GM19395 (cell line): ENCODE measurements at regions not wholly inside any gene's neighbourhood (a gene's known extent, or its start where the extent isn't known, plus 50 kb on each side); places are given as distances from the start of the nearest gene placed in this dataset.

Source experiments
- ATAC-seq: cut with Tn5 transposase; IDR thresholded peaks from one replicate; pipeline ENCODE4 v1.9.1; 2021; ENCODE audit warnings: mild to moderate bottlenecking, moderate library complexity; ENCODE audit not compliant: unreplicated experiment

DNA sequence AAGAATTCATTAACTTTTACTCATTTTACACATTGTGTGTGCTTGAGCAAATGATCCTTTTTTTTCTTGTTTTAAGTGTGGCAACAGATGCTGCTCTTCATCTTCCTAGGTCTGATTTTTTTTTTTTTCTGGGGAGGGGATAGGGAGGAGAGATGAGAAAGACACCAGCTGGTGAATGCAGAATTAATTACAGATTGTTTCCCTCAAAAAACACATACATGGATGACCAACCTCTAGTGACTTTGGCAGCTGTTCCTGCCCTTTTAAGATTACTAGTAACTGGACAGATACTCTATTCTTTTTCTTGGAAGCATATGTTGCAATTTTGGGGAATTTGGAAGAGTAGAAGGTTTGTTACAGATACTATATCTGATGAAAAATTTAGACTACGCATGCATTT is 103.6 kb upstream of the MYO16 start:
- no peak for ATAC-seq

GRCh38 chr13:108526286-108526685 is 103.1 kb upstream of the MYO16 start:
- no peak for ATAC-seq

DNA sequence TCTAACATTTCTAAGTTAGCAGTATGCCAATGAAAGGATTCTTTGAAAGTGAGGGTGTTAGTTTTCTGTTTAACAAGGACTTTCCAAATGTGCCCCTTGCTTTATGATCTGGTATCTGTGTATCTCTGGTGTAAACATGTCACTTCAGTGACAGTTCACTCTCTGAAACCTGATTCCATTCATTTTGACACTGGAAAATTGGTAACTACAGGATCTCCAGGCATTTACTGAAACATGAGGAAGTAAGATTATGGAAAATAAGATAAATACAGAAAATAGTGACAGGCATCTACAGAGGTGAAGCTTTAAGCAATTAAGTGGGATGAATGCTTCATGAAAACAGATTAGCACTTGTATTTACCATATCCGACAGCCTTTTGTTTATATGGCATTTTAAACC is 101.6 kb upstream of the MYO16 start:
- ATAC-seq: no peak

DNA sequence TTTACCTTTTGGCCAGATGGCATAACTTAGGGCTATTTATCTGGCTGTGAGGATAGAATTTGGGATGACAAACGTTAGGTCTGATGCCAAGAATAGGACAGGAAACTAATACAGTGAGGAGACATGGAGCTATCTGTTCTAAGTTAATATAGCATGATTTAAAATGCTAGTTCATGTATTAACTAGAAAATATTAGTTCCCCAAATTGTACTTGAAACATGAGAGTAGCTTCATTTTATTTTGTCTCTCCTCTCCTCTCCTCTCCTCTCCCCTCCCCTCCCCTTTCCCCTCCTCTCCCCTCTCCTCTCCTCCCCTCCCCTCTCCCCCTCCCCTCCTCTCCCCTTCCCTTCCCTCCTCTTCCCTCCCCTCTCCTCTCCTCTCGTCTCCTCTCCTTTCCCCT is 101.1 kb upstream of the MYO16 start:
- ATAC-seq: no peak

GRCh38 chr13:108533842-108534241 is 95.6 kb upstream of the MYO16 start:
- no peak for ATAC-seq

- no peak for ATAC-seq
Measured at GRCh38 chr13:108534728-108535127, 94.7 kb upstream of the MYO16 start.

- no peak for ATAC-seq
Measured at GRCh38 chr13:108549934-108550333, 79.5 kb upstream of the MYO16 start.

DNA sequence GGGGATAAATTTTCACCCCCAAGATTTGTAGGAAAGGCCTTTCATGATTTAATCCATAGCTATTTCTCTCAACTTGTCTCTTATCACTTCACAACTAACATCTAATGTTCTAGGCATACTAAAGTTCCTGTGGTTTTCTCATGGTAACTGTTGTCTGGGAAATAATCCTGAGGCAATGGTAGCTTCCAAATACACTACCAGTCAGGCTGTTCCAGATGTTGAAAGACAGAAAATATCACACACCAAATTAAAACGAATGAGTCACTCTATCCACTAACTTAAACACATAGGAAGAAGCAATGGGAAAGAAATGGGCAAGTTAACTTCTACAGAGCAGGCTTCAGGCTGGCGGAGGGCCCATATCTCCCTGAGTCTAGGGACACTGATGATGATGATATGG is 77.7 kb upstream of the MYO16 start:
- ATAC-seq: no peak

GRCh38 chr13:108558489-108558888 is 70.9 kb upstream of the MYO16 start:
- ATAC-seq: no peak

DNA sequence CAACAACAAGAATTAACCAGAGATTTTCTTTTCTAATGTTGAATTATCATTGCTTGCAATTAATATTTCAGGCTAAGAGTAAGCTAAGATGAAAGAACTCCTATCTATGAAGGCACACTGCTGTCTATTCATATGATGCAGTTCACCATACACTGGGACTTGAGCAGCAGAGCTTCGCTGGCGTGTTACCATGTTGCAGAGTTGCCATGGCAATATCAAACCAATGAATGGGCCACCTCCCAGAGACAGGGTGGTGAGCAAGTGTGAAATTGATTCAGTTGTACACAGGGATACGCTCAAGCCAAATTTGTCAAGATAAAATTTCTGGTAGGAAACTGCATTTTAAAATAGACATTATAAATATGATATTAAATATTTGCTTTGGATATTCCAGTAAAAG is 69.3 kb upstream of the MYO16 start:
- no peak for ATAC-seq

DNA sequence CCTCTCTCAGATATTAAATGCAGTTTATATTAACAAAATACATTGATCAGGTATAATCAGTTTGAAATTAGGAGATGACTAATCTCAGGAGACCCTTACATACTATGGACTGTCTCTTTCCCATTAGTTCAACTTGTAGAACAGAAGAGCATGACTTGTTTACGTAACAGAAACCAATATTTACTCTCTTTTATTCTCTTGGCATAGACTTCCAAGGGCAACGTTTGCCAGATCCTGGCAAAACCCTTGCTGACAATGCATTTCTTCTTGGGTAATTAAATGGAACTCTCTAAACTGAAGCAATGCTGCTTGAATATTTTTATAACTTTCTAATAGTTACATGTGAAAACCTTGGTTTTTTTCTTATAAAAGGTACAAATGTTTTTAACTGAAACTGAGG is 68.3 kb upstream of the MYO16 start:
- no peak for ATAC-seq

- ATAC-seq: no peak
Measured at GRCh38 chr13:108566413-108567170, 62.8 kb upstream of the MYO16 start.

- ATAC-seq: no peak
Measured at GRCh38 chr13:108572782-108573211, 56.6 kb upstream of the MYO16 start.

GRCh38 chr13:108573455-108573854 is 56.0 kb upstream of the MYO16 start:
- ATAC-seq: no peak

DNA sequence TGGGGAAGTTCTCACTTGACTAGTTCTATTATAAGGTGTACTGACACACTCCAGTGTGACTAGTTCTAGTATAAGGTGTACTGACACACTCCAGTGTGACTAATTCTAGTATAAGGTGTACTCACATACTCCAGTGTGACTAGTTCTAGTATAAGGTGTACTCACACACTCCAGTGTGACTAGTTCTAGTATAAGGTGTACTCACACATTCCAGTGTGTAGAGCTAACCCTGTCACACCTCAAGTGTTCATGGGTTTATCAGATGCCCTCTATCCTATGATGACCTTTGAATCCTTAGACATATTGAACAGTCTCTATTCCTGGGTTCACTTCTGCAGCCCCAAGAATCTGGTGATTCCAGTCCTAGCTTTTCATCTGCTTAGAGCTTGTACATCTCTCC is 54.6 kb upstream of the MYO16 start:
- ATAC-seq: no peak

DNA sequence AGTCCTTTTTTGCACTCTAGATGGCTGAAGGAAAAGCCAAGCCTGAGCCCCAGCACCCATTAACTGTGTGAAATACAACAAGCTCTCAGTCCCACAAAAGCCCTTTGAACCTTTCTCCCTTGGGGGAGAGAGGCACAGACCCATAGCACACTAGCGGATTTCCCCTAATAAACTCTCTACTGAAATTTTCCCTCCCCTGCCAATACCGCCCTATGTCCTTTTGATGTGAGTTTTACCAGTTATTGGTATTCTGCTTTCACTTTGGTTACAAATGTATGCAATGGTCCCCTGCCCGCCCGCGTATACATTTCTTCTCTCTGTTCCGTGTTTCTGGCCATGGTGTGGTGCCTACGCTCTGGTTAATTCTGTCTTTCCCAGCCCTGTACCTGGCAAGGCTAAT is 54.0 kb upstream of the MYO16 start:
- no peak for ATAC-seq
